HG03135 (cell line): ENCODE measurements at regions not wholly inside any gene's neighbourhood (a gene's known extent, or its start where the extent isn't known, plus 50 kb on each side); places are given as distances from the start of the nearest gene placed in this dataset.

Experiments
- ATAC-seq: cut with Tn5 transposase; IDR thresholded peaks from one replicate; pipeline ENCODE4 v1.9.1; 2021; ENCODE audit warnings: mild to moderate bottlenecking, moderate library complexity; ENCODE audit not compliant: unreplicated experiment

- ATAC-seq: no peak
Observed at GRCh38 chrX:38985945-38986344, 184.7 kb downstream of the MID1IP1 start.

- no peak for ATAC-seq
Observed at GRCh38 chrX:38986586-38986985, 185.3 kb downstream of the MID1IP1 start.

- no peak for ATAC-seq
Observed at GRCh38 chrX:38987198-38987651, 186.0 kb downstream of the MID1IP1 start.

GRCh38 chrX:38988301-38988700, 187.0 kb downstream of the MID1IP1 start:
- no peak for ATAC-seq

- ATAC-seq: no peak
Observed at GRCh38 chrX:38989076-38989475, 187.8 kb downstream of the MID1IP1 start.

GRCh38 chrX:38991656-38992440, 190.6 kb downstream of the MID1IP1 start:
- no peak for ATAC-seq

GRCh38 chrX:38992441-38993096, 191.3 kb downstream of the MID1IP1 start:
- ATAC-seq: no peak

GRCh38 chrX:38993500-38993899, 192.2 kb downstream of the MID1IP1 start:
- no peak for ATAC-seq

- no peak for ATAC-seq
Observed at GRCh38 chrX:38999099-38999498, 197.8 kb downstream of the MID1IP1 start.

GRCh38 chrX:38999967-39000745, 198.9 kb downstream of the MID1IP1 start:
- no peak for ATAC-seq

GRCh38 chrX:39000802-39001201, 199.5 kb downstream of the MID1IP1 start:
- no peak for ATAC-seq

GRCh38 chrX:39002466-39002865, 201.2 kb downstream of the MID1IP1 start:
- no peak for ATAC-seq

- no peak for ATAC-seq
Observed at GRCh38 chrX:39008549-39008948, 207.3 kb downstream of the MID1IP1 start.

GRCh38 chrX:39011454-39012221, 210.4 kb downstream of the MID1IP1 start:
- ATAC-seq: no peak

- ATAC-seq: no peak
Observed at GRCh38 chrX:39012621-39013111, 211.4 kb downstream of the MID1IP1 start.

- ATAC-seq: no peak
Observed at GRCh38 chrX:39016556-39016955, 215.3 kb downstream of the MID1IP1 start.

GRCh38 chrX:39017077-39017476, 215.8 kb downstream of the MID1IP1 start:
- ATAC-seq: no peak

GRCh38 chrX:39017716-39018115, 216.5 kb downstream of the MID1IP1 start:
- no peak for ATAC-seq

GRCh38 chrX:39018541-39018940, 217.3 kb downstream of the MID1IP1 start:
- no peak for ATAC-seq

- no peak for ATAC-seq
Observed at GRCh38 chrX:39019056-39019455, 217.8 kb downstream of the MID1IP1 start.
